Esophagus squamous epithelium (tissue), 4 donors: ENCODE measurements at regions not wholly inside any gene's neighbourhood (a gene's known extent, or its start where the extent isn't known, plus 50 kb on each side); places are given as distances from the start of the nearest gene placed in this dataset.

Experiments
- CTCF ChIP-seq, 6 experiments: fragments of 450-650 bp in 4 of 6; fragments of 200-600 bp in 2 of 6; sonication (generic) in 2 of 6; IDR thresholded peaks; one replicate each; pipeline ENCODE4 v1.5.1; 2016 to 2019; ENCODE audit warnings: antibody characterized with exemption in 6 of 6, mild to moderate bottlenecking in 4 of 6, moderate library complexity in 4 of 6
- POLR2A ChIP-seq, 4 donors: fragments of 450-650 bp; IDR thresholded peaks; one replicate each; pipeline ENCODE4 v1.6.1; 2017; ENCODE audit warnings: antibody characterized with exemption in 4 of 4, mild to moderate bottlenecking in 4 of 4, moderate library complexity in 3 of 4

GRCh38 chr11:70669281-70669680, 271.0 kb downstream of the CTTN start:
- TF ChIP-seq CTCF (IDR thresholded peaks at IDR 0.05) (no peak), POLR2A (IDR thresholded peaks at IDR 0.05) (no peak)
